NCI-H2196 (cell line): ENCODE measurements at regions not wholly inside any gene's neighbourhood (a gene's known extent, or its start where the extent isn't known, plus 50 kb on each side); places are given as distances from the start of the nearest gene placed in this dataset.

Source experiments
- DNase-seq: peaks from one replicate; lab custom pipeline; 2025; ENCODE audit not compliant: unreplicated experiment; lab: John Stamatoyannopoulos, UW

GRCh38 chr14:65872536-65872935, 460.0 kb downstream of the FUT8 start:
- no peak for DNase-seq

DNA sequence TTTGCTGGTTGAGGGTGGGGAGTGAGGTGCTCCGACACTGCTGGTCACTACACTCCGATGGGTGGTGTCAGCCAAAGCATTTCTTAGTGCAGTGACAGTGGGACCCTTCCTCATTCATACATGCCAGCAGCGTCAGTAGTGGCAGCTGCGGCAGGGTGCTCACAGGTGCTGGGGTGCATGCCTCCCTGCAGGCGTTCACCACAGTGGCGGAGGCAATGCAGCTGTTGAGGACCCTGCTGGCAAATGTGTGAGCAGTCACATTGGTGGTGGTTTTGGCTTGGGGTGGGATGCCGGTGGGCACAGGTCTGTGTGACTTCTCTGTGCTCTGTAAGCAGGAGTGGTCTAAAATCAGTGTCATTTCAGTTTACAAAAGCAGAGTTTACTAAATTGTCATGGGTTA, 464.6 kb downstream of the FUT8 start:
- DNase-seq: no peak

- DNase-seq: no peak
Observed at GRCh38 chr14:65877624-65878023, 465.1 kb downstream of the FUT8 start.

GRCh38 chr14:65878586-65878985, 466.1 kb downstream of the FUT8 start:
- no peak for DNase-seq

DNA sequence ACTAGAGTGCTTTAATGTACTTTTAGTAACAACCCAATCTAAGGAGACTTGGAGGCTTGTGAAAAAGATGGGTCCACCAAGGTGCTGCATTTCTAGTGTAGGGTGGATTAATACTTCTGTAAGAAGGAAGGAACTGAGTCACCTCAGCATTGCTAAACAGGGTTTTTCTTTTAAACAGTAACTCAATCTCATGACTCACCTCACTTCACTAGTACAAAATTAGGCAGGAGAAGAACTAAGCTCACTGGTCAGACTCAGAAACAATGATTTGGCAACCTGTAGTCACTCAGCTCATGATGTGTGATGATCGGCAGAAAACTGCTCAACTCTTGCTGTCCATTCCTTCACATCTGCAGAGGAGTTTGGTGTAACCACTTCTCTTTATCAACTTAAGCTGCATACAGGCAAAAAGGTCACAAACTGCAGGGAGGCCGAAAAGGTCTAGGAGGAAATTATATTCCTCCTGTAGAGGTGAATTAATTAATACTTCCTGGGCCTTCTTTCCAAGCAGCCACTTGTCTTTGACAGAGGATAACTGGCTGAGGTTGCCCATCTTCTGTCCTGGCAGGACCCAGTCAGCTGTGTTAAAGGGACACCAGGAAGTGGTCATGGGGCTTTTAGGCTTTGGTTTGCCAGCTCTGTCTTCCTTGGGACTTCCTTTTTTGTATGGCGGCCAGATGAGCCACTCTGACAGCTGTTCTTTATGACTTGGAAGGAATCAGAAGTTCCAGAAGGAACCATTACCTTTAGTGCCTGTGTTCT, 466.9 kb downstream of the FUT8 start:
- no peak for DNase-seq

- DNase-seq: no peak
Observed at GRCh38 chr14:65880507-65880906, 468.0 kb downstream of the FUT8 start.

- DNase-seq: no peak
Observed at GRCh38 chr14:65881642-65882041, 469.1 kb downstream of the FUT8 start.

DNA sequence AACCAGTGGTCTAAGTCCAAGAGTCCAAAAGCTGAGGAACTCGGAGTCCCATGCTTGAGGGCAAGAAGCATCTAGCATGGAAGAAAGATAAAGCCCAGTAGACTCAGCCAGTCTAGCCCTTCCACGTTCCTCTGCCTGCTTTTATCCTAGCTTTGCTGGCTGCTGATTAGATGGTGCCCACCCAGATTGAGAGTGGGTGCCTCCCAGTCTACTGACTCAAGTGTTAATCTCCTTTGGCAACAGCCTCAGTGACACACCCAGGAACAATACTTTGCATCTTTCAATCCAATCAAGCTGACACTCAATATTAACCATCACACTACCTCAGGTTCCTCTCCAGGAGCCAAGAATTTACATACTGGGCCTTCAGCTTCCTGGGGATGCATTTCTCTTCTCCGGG, 476.1 kb downstream of the FUT8 start:
- DNase-seq: no peak

DNA sequence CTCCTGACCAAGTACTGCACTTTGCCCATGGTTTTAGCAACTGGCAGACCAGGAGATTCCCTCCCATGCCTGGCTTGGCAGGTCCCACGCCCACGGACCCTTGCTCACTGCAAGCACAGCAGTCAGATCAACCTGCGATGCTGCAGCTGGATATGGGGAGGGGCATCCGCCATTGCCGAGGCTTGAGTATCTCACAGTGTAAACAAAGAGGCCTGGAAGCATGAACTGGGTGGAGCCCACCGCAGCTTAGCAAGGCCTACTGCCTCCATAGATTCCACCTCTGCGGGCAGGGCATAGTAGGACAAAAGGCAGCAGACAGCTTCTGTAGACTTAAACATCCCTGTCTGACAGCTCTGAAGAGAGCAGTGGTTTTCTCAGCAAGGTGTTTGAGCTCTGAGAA, 479.8 kb downstream of the FUT8 start:
- DNase-seq: no peak

- DNase-seq: no peak
Observed at GRCh38 chr14:65900164-65900563, 487.6 kb downstream of the FUT8 start.

GRCh38 chr14:65901595-65901994, 489.1 kb downstream of the FUT8 start:
- no peak for DNase-seq

DNA sequence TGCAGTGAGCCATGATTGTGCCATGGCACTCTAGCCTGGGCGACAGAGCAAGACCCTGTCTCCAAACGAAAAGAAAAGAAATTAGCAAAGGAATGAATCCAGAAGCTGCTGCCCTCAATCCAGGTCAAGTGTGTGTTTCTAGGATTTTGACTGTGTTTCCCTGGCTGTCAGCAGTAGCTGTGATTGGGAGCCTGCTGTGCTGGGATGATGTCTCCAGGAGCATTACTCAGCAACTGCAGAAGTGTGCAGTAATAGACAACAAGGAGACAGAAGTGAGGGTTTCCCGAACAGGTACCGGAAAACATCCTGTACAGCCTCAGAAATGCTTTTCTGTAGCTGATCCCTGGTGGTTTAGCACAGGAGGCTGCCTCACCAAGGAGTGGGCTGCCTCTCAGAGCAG, 492.5 kb downstream of the FUT8 start:
- no peak for DNase-seq

DNA sequence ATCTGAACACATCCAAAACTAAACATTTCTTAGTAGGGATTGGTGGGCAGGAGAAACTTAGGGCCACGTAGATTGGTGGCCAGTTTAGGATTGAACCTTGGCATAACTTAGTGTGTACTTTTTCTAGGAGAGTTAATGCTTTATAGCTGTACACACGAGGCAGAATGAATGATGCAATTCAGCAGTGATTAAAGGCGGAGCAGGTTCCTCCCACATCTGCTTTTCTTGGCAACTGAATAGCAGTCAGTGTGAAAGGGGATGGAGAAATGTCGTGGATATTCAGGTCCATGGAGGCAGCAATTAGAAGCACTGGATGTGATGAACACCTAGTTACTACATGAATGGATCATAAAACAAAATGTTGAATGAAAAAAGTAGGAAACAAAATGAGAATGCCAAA, 493.8 kb downstream of the FUT8 start:
- DNase-seq: no peak

GRCh38 chr14:65906948-65907347, 494.4 kb downstream of the FUT8 start:
- DNase-seq: no peak

DNA sequence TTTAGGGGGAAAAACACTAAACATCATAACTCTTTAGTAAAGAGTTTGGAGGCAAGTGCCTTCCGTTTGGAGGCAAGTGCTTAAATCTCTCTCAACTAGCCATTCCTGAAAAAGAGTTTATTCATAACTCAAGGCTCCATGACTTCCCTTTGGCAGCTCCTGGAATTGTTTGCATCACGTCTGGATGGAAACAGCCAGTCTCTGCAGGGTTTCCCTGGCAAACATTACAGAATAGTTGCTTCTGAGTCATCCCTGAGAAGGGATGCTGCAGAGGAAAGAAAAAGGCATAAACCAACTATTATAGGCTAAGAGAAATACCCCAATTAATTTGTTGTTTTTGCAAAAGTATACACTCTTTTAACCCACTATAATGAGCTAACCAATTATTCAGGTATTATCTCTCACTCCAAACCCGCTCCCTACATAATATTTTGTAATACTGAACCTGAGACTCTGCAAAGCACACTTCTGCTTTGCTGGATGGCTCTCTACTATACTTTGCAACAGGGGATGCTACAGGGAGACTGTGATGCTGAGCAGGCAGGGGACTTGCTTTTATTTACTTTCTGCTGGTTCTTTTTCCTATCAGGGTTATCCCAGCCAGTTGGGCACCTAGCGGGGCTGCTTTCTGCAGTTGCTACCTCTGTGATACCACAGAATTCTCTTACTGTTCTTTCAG, 497.7 kb downstream of the FUT8 start:
- DNase-seq: no peak

DNA sequence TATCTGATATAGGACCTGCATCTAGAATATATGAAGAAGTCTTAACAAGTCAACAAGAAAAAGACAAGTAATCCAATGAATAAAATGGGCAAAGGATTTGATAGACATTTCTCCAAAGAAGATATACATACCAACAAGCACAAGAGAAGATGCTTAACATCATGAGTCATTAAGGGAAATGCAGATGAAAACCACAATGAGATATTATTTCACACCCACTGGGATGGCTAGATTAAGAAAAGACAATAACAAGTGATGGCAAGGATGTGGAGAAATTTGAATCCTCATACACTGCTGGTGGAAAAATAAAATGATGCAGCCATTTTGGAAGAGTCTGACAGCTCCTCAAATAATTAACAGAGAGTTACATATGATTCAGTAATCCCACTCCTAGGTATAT, 502.6 kb downstream of the FUT8 start:
- DNase-seq: no peak

DNA sequence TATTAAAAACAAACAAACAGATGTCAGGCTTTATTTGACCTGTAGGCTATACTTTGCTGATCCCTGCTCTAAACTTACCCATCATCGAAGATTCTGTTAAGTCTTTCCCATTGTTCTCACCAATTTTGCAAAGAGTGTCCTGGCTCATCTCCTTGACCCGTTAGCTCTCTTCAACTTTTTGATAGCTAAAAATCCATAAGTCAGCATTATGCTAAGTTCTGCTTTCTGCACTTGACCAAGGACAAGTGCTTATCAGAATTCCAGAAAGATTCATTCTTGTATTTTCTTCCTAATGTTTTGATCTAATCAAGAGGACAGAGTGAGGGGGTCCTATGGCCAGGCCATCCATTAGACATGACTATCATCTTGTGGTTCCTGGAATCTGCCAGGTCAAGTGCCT, 503.5 kb downstream of the FUT8 start:
- DNase-seq: no peak

DNA sequence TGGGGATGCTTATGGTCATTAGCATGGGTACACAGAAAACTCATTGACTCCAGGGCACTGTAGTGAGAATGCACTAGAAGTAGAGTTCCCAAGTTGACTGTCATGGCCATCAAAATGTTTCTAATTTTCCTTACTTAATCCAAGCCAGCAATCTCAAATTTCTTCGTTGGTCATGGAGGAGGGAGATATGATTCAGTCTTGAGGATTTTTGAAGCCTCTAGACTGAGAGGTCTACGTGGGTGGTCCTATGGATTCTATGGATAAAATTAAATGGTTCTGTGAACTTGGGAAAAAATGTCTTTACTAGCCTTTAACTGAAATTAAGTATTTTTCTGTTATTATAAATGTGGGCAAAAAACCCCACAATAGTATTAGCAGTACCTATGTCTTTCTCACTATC, 508.5 kb downstream of the FUT8 start:
- no peak for DNase-seq

DNA sequence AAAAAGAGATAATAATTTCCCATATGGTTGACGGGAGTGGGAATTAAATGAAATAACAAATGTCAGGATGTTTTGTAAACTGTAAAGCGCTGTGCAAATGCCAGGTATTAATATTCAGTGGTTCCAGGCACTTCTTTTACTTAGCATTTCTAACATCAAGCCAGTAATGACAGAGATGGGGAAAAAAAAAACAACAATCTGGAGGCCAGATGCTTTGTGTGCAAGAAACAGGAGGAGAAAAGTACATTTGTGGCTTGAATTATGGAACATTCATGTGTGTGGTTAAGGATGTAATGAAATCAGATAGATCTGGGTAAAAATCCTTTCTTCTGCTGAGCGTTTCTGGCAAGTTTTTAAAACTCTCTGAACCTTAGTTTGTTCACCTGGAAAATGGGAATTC, 509.6 kb downstream of the FUT8 start:
- DNase-seq: no peak

GRCh38 chr14:65926504-65926903, 514.0 kb downstream of the FUT8 start:
- DNase-seq: no peak

DNA sequence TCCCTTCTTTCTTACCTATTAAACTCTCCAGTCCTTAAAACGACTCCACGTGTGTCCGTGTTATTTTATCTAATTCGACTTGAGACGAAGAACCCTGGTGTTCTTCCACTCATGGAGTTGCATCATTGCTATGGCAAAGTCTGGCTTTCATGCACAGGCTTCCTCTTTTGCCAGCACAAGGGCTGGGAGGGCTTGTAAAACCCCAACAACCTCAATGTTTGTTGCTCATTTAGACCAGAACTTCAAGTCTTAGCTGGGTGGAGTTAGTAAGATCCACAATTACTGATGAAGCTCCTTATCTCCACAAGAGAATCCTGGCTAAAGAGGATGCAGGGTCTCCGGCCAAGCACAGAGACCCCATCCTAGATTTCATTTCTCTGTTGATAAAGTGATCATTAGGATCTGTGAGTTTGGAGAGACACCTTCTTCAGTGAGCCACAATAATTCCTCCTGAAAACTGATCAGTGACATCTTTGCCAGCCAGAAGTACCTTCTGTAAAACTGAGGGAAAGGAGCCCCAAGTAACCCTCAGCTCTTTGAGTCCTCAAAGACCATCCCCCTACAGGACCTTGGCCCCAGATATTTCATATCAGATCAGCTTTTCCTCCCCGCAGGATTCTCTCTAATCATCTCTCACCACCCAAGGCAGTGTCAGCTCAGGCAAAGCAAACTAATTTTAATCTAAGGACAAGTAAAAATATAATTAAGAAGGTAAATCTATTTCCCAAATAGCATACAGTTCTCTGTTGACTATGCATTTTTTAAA, 514.6 kb downstream of the FUT8 start:
- no peak for DNase-seq

- DNase-seq: peak; percentile 67
Observed at GRCh38 chr14:65927931-65928356, 515.4 kb downstream of the FUT8 start.
